ENCODE measurements at regions not wholly inside any gene's neighbourhood (a gene's known extent, or its start where the extent isn't known, plus 50 kb on each side); places are given as distances from the start of the nearest gene placed in this dataset.

DNA sequence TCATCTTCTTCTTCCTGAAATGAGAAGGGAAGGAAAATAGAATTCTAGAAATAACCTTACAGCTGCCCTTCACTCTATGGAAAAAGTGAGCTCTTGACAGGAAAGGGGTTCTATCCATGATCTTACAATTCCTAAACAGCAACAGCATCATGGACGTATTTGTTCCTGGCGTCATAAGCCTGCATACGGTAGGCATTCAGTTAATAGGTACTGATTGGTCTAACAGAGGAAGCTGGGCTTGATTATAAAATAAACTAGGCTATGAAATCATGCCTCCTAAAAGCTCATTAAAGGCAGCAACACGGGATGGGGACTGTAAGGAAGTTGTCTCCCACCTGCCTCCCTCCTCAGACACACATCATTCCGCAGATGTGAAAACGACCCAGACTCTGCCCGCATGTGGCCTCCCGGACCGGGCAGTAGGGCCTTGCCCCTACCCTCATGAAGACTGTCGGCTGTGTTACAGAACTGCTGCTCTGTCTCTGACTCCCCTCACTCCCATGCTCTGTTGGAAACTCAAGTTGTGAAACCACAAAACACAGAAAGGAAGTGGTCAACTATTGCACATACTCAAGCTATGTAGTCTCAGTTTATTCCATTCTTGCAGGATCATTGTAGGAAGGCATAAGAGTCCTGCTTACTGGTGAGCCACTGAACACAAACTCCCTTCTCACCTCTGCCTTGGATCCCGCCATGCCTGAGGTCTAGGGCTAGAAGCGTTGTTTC is 129.8 kb downstream of the DLEU7 start:
- no peak for DNase-seq (ENCODE audit: low read depth)

- DNase-seq (ENCODE audit: low read depth): no peak
Observed at GRCh38 chr13:50714891-50715290, 128.6 kb downstream of the DLEU7 start.

DNA sequence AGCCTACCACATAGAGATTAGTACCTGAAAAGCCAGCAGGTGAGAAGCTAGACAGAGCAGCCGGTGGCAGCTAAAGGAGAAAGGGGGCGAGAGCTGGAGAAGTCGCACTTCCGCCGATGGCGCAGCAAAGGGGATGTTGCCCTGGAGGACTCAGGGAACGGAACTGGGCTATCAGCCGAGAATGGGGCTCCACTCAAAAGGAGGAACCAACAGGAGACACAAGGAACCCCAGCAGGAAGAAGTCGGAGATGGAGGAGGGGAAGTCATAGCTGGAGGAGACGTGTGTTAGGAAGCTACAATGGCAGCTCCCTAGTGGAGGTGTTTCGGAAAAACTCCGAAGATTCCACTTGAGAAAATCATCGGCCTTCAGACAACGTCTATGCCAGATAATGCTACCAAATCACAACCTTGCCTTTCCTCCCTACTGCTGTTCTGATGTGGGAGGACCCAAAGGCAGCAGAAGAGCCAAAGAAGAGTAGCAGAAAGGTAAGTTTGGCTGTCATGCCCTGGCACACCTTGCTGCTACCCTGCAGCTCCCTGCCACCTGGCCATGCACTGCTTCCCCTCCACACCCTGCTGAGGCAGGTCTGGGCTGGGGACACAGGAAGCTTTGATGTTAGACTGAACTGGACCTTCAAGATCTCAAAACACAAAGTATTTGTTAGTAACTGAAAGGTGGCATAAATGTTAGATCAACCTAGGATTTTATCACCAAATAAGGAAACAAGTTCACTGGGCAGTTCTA is 127.9 kb downstream of the DLEU7 start:
- no peak for DNase-seq (ENCODE audit: low read depth)

DNA sequence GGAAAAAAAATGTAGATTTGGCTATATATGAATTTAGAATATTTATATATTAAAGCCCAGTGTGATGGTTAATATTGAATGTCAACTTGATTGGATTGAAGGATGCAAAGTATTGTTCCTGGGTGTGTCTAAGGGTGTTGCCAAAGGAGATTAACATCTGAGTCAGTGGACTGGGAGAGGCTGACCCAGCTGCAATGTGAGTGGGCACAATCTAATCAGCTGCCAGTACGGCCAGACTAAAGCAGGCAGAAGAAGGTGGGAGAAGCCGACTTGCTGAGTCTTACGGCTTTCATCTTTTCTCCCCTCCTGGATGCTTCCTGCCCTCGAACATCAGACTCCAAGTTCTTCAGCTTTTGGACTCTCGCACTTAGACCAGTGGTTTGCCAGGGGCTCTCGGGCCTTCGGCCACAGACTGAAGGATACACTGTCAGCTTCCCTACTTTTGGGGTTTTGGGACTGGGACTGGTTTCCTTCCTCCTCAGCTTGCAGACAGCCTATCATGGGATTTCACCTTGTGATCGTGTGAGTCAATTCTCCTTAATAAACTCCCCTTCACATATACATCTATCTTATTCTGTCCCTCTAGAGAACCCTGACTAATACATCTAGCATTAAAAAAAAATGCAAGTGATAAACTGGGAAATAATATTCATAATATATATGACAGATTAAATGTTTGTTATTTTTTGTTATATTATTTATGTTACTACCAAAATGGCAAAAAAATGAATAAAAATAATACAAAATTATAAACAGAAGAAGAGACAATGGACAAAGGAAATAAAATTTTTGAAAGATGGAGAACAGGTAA is 122.4 kb downstream of the DLEU7 start:
- no peak for DNase-seq (ENCODE audit: low read depth)

- DNase-seq (ENCODE audit: low read depth): no peak
Observed at GRCh38 chr13:50721672-50721992, 121.9 kb downstream of the DLEU7 start.

- no peak for DNase-seq (ENCODE audit: low read depth)
Observed at GRCh38 chr13:50722440-50723125, 120.9 kb downstream of the DLEU7 start.

DNA sequence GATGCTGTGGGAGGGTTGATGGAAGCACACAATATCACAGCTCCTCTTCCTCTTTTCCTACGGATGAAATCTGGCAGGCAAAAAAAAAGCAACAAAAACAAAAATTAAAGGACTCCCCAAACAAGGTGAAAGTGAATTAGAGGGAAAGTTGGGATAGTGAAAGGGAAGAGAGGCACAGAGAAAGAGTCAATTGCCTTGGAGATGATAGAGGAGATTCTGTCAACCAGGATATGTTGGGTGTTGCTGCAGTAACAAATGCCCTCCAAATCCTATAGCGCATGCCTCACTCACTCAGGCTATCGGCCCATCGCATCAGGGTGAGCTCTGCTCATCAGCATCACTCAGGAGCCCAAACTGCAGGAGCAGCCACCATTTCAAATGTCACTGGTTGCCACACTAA is 119.1 kb downstream of the DLEU7 start:
- DNase-seq (ENCODE audit: low read depth): no peak

DNA sequence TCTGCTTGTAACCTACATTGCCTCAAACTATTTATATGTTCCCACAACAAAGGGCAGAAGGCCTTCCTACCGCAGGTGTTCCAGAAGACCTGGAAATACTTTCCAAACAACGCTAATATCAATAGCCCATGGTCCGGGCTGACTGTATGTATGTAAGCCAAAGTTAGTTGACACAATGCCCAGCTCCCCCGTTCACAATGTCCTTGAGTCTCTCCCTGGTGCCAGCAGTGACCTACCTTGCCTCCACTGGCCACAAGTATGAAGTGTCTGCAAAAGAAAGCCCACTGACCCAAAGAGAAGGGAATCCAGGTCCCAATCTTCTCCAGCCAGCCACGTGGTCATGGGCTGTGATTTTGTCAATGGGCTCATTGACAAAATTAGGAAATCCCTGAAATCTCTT is 118.6 kb downstream of the DLEU7 start:
- no peak for DNase-seq (ENCODE audit: low read depth)

GRCh38 chr13:50726164-50726563 is 117.3 kb downstream of the DLEU7 start:
- no peak for DNase-seq (ENCODE audit: low read depth)

- no peak for DNase-seq (ENCODE audit: low read depth)
Observed at GRCh38 chr13:50729177-50729576, 114.3 kb downstream of the DLEU7 start.

- no peak for DNase-seq (ENCODE audit: low read depth)
Observed at GRCh38 chr13:50730496-50731351, 112.8 kb downstream of the DLEU7 start.

DNA sequence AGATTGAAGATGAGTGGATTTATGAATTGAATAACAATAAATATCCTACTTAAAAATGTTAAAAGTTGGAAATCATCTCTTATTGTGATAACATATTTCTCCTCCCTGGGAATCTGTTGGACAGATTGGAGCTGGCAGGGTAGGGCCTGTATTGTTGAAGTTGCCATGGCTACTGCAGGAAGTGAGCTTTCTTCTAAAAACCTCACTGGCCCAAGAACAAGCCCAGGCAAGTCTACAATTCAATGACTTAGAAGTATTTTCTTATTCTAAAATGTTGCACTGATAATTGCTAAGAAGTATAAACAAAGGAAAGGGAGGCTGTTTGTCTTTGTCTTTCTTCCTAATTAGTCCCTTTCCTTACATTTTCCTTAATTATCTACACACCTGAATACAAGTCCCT is 112.1 kb downstream of the DLEU7 start:
- DNase-seq (ENCODE audit: low read depth): no peak

GRCh38 chr13:50732712-50733111 is 110.8 kb downstream of the DLEU7 start:
- DNase-seq (ENCODE audit: low read depth): no peak

GRCh38 chr13:50733392-50733791 is 110.1 kb downstream of the DLEU7 start:
- DNase-seq (ENCODE audit: low read depth): no peak

GRCh38 chr13:50735071-50735470 is 108.4 kb downstream of the DLEU7 start:
- DNase-seq (ENCODE audit: low read depth): no peak

- no peak for DNase-seq (ENCODE audit: low read depth)
Observed at GRCh38 chr13:50740052-50740741, 103.3 kb downstream of the DLEU7 start.

- no peak for DNase-seq (ENCODE audit: low read depth)
Observed at GRCh38 chr13:50742353-50742752, 101.1 kb downstream of the DLEU7 start.

- no peak for DNase-seq (ENCODE audit: low read depth)
Observed at GRCh38 chr13:50742968-50743367, 100.5 kb downstream of the DLEU7 start.

- DNase-seq (ENCODE audit: low read depth): no peak
Observed at GRCh38 chr13:50744116-50744660, 99.3 kb downstream of the DLEU7 start.

- no peak for DNase-seq (ENCODE audit: low read depth)
Observed at GRCh38 chr13:50745542-50746115, 97.9 kb downstream of the DLEU7 start.

Data from stimulated activated CD8-positive, alpha-beta memory T cell treated with anti-CD3 and anti-CD28 coated beads, Interleukin-12 subunit alpha, Interleukin-12 subunit beta, amount 100 ng/mL, for 4 hours (primary cell).